ENCODE measurements at regions not wholly inside any gene's neighbourhood (a gene's known extent, or its start where the extent isn't known, plus 50 kb on each side); places are given as distances from the start of the nearest gene placed in this dataset.
"Not testable (repeated sequence)": the region's sequence is repeated elsewhere in the genome, so short reads cannot be mapped to it uniquely, and the experiment has no call there.

GRCh38 chr7:115561335-115562110 lies 469.0 kb downstream of the TFEC start:
- no peak overlapping the region for H3K4me3 Mint-ChIP-seq
- peaks cover 7 to 10% of the 10 kb centered on the region in 2 donors for H3K27me3 Mint-ChIP-seq
- ChIA-PET POLR2A (ENCODE audit: partially characterized antibody) (no interaction called here), CTCF (ENCODE audit: partially characterized antibody) (no interaction called here)
- Histone ChIP-seq H3K4me1 (ENCODE audit: insufficient read depth, low read length) (no peaks in the 10 kb centered on the region), H3K36me3 (ENCODE audit: insufficient read depth, low read length) (no peaks in the 10 kb centered on the region), H3K27ac (ENCODE audit: low read depth, low read length) (no peak overlapping the region), H3K9me3 (ENCODE audit: control insufficient read depth in 1 of 2, low read length in 2 of 2) (no peaks in the 10 kb centered on the region), H3K27me3 (ENCODE audit: insufficient read depth, low read length) (no peaks in the 10 kb centered on the region), H3K4me3 (ENCODE audit: low read length in 2 of 2) (no peak overlapping the region)
- no peaks in the 10 kb centered on the region for H3K4me1 Mint-ChIP-seq
- no peak for DNase-seq
- intact Hi-C loops (cut with micrococcal nuclease), result no loop called here
- H3K27ac Mint-ChIP-seq, result no peak overlapping the region
- H3K36me3 Mint-ChIP-seq, result no peaks in the 10 kb centered on the region
- no peaks in the 10 kb centered on the region for H3K9me3 Mint-ChIP-seq

- no peak overlapping the region for H3K4me3 Mint-ChIP-seq
- CTCF ChIA-PET (ENCODE audit: partially characterized antibody), result interaction anchor here (0.5 kb wide), 1 partner anchor 156 kb away, joined by 3 read pairs; no protein-coding TSS in a partner anchor
- Histone ChIP-seq H3K4me1 (ENCODE audit: insufficient read depth, low read length) (no peaks in the 10 kb centered on the region), H3K9me3 (ENCODE audit: control insufficient read depth in 1 of 2, low read length in 2 of 2) (no peaks in the 10 kb centered on the region), H3K27me3 (ENCODE audit: insufficient read depth, low read length) (no peaks in the 10 kb centered on the region), H3K4me3 (ENCODE audit: low read length in 2 of 2) (no peak overlapping the region), H3K36me3 (ENCODE audit: insufficient read depth, low read length) (no peaks in the 10 kb centered on the region), H3K27ac (ENCODE audit: low read depth, low read length) (no peak overlapping the region)
- DNase-seq, result no peak
- intact Hi-C loops (cut with micrococcal nuclease), result no loop called here
- H3K27ac Mint-ChIP-seq, result no peak overlapping the region
- H3K4me1 Mint-ChIP-seq, result no peaks in the 10 kb centered on the region
- H3K36me3 Mint-ChIP-seq, result no peaks in the 10 kb centered on the region
- no peaks in the 10 kb centered on the region for H3K9me3 Mint-ChIP-seq
- POLR2A ChIA-PET (ENCODE audit: partially characterized antibody), result no interaction called here
- peaks cover 7 to 10% of the 10 kb centered on the region in 2 donors for H3K27me3 Mint-ChIP-seq
These were observed 470.7 kb downstream of the TFEC start for GRCh38 chr7:115559877-115560276.

DNA sequence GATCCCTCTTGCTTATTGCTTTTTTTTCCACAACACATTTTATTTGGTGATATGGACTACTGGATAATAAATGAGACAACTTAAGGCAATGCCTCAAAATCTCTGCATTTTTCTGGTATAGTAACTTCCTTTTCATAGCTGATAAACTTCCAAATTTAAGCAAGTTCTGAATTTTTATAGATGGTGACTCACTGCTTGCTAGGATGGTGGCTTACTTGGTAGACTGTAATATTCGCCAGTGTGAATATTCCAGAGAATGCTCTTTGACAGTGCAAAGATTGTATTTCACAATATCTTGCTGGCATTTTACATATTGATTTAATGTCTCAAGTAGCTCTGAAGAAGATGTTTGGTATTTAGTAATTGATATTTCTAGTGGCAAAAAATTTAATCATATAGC lies 472.4 kb downstream of the TFEC start:
- POLR2A ChIA-PET (ENCODE audit: partially characterized antibody), result no interaction called here

DNA sequence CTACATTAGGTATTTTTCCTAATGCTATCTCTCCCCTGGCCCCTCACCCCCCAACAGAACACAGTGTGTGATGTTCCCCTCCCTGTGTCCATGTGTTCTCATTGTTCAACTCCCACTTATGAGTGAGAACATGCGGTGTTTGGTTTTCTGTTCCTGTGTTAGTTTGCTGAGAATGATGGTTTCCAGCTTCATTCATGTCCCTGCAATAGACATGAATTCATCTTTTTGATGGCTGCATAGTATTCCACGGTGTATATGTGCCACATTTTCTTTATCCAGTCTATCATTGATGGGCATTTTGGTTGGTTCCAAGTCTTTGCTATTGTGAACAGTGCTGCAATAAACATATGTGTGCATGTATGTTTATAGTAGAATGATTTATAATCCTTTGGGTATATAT lies 473.3 kb downstream of the TFEC start:
- H3K4me3 ChIP-seq (ENCODE audit: low read length in 2 of 2); H3K4me1 Mint-ChIP-seq; H3K27me3 Mint-ChIP-seq; H3K27ac ChIP-seq (ENCODE audit: low read depth, low read length); H3K27ac Mint-ChIP-seq; H3K36me3 ChIP-seq (ENCODE audit: insufficient read depth, low read length); CTCF ChIA-PET (ENCODE audit: partially characterized antibody); DNase-seq; H3K4me3 Mint-ChIP-seq; H3K36me3 Mint-ChIP-seq; H3K4me1 ChIP-seq (ENCODE audit: insufficient read depth, low read length); H3K9me3 ChIP-seq (ENCODE audit: control insufficient read depth in 1 of 2, low read length in 2 of 2); H3K9me3 Mint-ChIP-seq; intact Hi-C loops (cut with micrococcal nuclease); H3K27me3 ChIP-seq (ENCODE audit: insufficient read depth, low read length); POLR2A ChIA-PET (ENCODE audit: partially characterized antibody): not testable (repeated sequence)

More for the DNA sequence above, 472.4 kb downstream of the TFEC start:
- Mint-ChIP-seq H3K27ac (no peak overlapping the region), H3K9me3 (no peaks in the 10 kb centered on the region), H3K4me3 (no peak overlapping the region), H3K27me3 (peaks cover 5 to 7% of the 10 kb centered on the region in 2 donors), H3K36me3 (no peaks in the 10 kb centered on the region), H3K4me1 (no peaks in the 10 kb centered on the region)
- H3K36me3 ChIP-seq (ENCODE audit: insufficient read depth, low read length), result no peaks in the 10 kb centered on the region
- H3K27me3 ChIP-seq (ENCODE audit: insufficient read depth, low read length), result no peaks in the 10 kb centered on the region
- H3K4me1 ChIP-seq (ENCODE audit: insufficient read depth, low read length), result no peaks in the 10 kb centered on the region
- H3K27ac ChIP-seq (ENCODE audit: low read depth, low read length), result no peak overlapping the region
- DNase-seq, result no peak
- no peak overlapping the region for H3K4me3 ChIP-seq (ENCODE audit: low read length in 2 of 2)
- intact Hi-C loops (cut with micrococcal nuclease), result no loop called here
- H3K9me3 ChIP-seq (ENCODE audit: control insufficient read depth in 1 of 2, low read length in 2 of 2), result no peaks in the 10 kb centered on the region
- CTCF ChIA-PET (ENCODE audit: partially characterized antibody), result no interaction called here

DNA sequence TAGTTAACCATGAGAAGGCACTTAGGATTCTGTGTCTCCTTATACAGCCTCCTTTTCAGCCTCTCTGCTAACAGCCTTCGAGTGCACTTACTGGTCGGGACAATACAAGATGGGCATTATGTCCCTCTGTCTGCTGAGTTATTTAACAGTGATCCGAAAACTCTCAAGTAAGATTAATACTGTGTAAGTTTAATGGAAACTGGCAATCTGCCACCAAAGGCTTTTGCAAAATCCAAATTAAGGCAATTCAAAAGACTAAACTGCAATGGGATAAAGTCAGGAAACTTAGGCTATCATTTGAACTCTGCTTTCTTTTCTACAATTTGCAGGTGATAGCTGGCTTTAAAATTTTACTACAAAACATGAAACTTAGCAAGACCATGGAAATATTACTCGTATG lies 477.8 kb downstream of the TFEC start:
- no peaks in the 10 kb centered on the region for H3K9me3 Mint-ChIP-seq
- Histone ChIP-seq H3K27me3 (ENCODE audit: insufficient read depth, low read length) (no peaks in the 10 kb centered on the region), H3K4me1 (ENCODE audit: insufficient read depth, low read length) (no peaks in the 10 kb centered on the region), H3K27ac (ENCODE audit: low read depth, low read length) (no peak overlapping the region), H3K4me3 (ENCODE audit: low read length in 2 of 2) (no peak overlapping the region), H3K36me3 (ENCODE audit: insufficient read depth, low read length) (no peaks in the 10 kb centered on the region), H3K9me3 (ENCODE audit: control insufficient read depth in 1 of 2, low read length in 2 of 2) (no peaks in the 10 kb centered on the region)
- no peak for DNase-seq
- POLR2A ChIA-PET (ENCODE audit: partially characterized antibody), result no interaction called here
- H3K27ac Mint-ChIP-seq, result no peak overlapping the region
- CTCF ChIA-PET (ENCODE audit: partially characterized antibody), result no interaction called here
- peaks cover 0 to 2% of the 10 kb centered on the region in 2 donors for H3K27me3 Mint-ChIP-seq
- no peak overlapping the region for H3K4me3 Mint-ChIP-seq
- no peaks in the 10 kb centered on the region for H3K4me1 Mint-ChIP-seq
- no peaks in the 10 kb centered on the region for H3K36me3 Mint-ChIP-seq
- intact Hi-C loops (cut with micrococcal nuclease), result no loop called here

GRCh38 chr7:115549910-115550309 lies 480.7 kb downstream of the TFEC start:
- H3K27me3 ChIP-seq (ENCODE audit: insufficient read depth, low read length), result no peaks in the 10 kb centered on the region
- intact Hi-C loops (cut with micrococcal nuclease), result no loop called here
- Mint-ChIP-seq H3K9me3 (no peaks in the 10 kb centered on the region), H3K27me3 (peaks cover 0 to 2% of the 10 kb centered on the region in 2 donors), H3K27ac (no peak overlapping the region), H3K36me3 (no peaks in the 10 kb centered on the region), H3K4me3 (no peak overlapping the region), H3K4me1 (no peaks in the 10 kb centered on the region)
- no peaks in the 10 kb centered on the region for H3K9me3 ChIP-seq (ENCODE audit: control insufficient read depth in 1 of 2, low read length in 2 of 2)
- no peak for DNase-seq
- no peaks in the 10 kb centered on the region for H3K4me1 ChIP-seq (ENCODE audit: insufficient read depth, low read length)
- ChIA-PET CTCF (ENCODE audit: partially characterized antibody) (no interaction called here), POLR2A (ENCODE audit: partially characterized antibody) (no interaction called here)
- H3K27ac ChIP-seq (ENCODE audit: low read depth, low read length), result no peak overlapping the region
- no peaks in the 10 kb centered on the region for H3K36me3 ChIP-seq (ENCODE audit: insufficient read depth, low read length)
- H3K4me3 ChIP-seq (ENCODE audit: low read length in 2 of 2), result no peak overlapping the region

GRCh38 chr7:115548756-115549155 lies 481.8 kb downstream of the TFEC start:
- DNase-seq, result no peak
- H3K27me3 Mint-ChIP-seq, result peaks cover 0 to 2% of the 10 kb centered on the region in 2 donors
- intact Hi-C loops (cut with micrococcal nuclease), result no loop called here
- no peak overlapping the region for H3K27ac Mint-ChIP-seq
- H3K4me1 ChIP-seq (ENCODE audit: insufficient read depth, low read length), result no peaks in the 10 kb centered on the region
- no peak overlapping the region for H3K4me3 Mint-ChIP-seq
- no peaks in the 10 kb centered on the region for H3K27me3 ChIP-seq (ENCODE audit: insufficient read depth, low read length)
- no peaks in the 10 kb centered on the region for H3K4me1 Mint-ChIP-seq
- CTCF ChIA-PET (ENCODE audit: partially characterized antibody), result no interaction called here
- no peaks in the 10 kb centered on the region for H3K9me3 Mint-ChIP-seq
- H3K36me3 ChIP-seq (ENCODE audit: insufficient read depth, low read length), result no peaks in the 10 kb centered on the region
- H3K27ac ChIP-seq (ENCODE audit: low read depth, low read length), result no peak overlapping the region
- POLR2A ChIA-PET (ENCODE audit: partially characterized antibody), result no interaction called here
- H3K4me3 ChIP-seq (ENCODE audit: low read length in 2 of 2), result no peak overlapping the region
- no peaks in the 10 kb centered on the region for H3K36me3 Mint-ChIP-seq
- no peaks in the 10 kb centered on the region for H3K9me3 ChIP-seq (ENCODE audit: control insufficient read depth in 1 of 2, low read length in 2 of 2)

- no peaks in the 10 kb centered on the region for H3K36me3 ChIP-seq (ENCODE audit: insufficient read depth, low read length)
- Mint-ChIP-seq H3K36me3 (no peaks in the 10 kb centered on the region), H3K4me1 (no peaks in the 10 kb centered on the region), H3K9me3 (no peaks in the 10 kb centered on the region), H3K27ac (no peak overlapping the region), H3K27me3 (peaks cover 0 to 2% of the 10 kb centered on the region in 2 donors), H3K4me3 (no peak overlapping the region)
- no peaks in the 10 kb centered on the region for H3K27me3 ChIP-seq (ENCODE audit: insufficient read depth, low read length)
- H3K27ac ChIP-seq (ENCODE audit: low read depth, low read length), result no peak overlapping the region
- no peaks in the 10 kb centered on the region for H3K9me3 ChIP-seq (ENCODE audit: control insufficient read depth in 1 of 2, low read length in 2 of 2)
- ChIA-PET POLR2A (ENCODE audit: partially characterized antibody) (no interaction called here), CTCF (ENCODE audit: partially characterized antibody) (no interaction called here)
- H3K4me1 ChIP-seq (ENCODE audit: insufficient read depth, low read length), result no peaks in the 10 kb centered on the region
- DNase-seq, result no peak
- H3K4me3 ChIP-seq (ENCODE audit: low read length in 2 of 2), result no peak overlapping the region
- intact Hi-C loops (cut with micrococcal nuclease), result no loop called here
These were observed 483.8 kb downstream of the TFEC start for GRCh38 chr7:115546790-115547189.

Data from CD4-positive, alpha-beta memory T cell (primary cell).